ENCODE measurements at regions not wholly inside any gene's neighbourhood (a gene's known extent, or its start where the extent isn't known, plus 50 kb on each side); places are given as distances from the start of the nearest gene placed in this dataset.

DNA sequence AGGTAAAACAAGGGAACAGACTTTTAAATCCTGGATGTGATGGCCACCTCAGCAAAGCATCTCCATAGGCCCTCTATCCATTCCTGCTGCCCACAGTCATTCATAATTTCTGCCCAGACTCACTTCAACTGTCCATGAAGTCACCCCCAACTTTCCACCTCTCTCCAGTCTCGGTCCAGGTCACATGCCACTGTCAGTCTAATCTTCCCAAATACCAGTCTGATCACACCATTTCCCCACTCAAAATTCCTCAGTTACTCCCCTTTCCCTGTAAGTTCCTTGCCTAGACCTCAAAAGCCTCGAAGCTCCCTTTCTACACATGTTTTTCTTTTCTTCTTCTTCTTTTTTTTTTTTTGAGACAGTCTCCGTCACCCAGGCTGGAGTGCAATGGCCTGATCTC is 51.2 kb upstream of the HOPX start:
- TF ChIP-seq GATA3 (IDR thresholded peaks at IDR 0.05; ENCODE audit: low read depth, low read length) = no peak
- TF ChIP-seq GATA2 (IDR thresholded peaks at IDR 0.05; ENCODE audit: low read depth, low read length) = no peak

Data from SH-SY5Y (cell line).